H1 (cell line): ENCODE measurements at regions not wholly inside any gene's neighbourhood (a gene's known extent, or its start where the extent isn't known, plus 50 kb on each side); places are given as distances from the start of the nearest gene placed in this dataset.

Experiments
- CTCF ChIA-PET: fragments of 300-600 bp; sonication (Branson Sonifier 250); formaldehyde crosslinking; loops from one replicate; lab custom pipeline; 2021; ENCODE audit not compliant: partially characterized antibody; lab: Charles Lee
- POLR2A ChIA-PET: fragments of 300-600 bp; sonication (Branson Sonifier 250); formaldehyde crosslinking; loops from one replicate; lab custom pipeline; 2021; ENCODE audit warnings: inconsistent platforms; ENCODE audit not compliant: partially characterized antibody; lab: Charles Lee
- DNase-seq, 2 experiments: peaks; one replicate each; pipeline versions ENCODE4 v3.0.0 to v3.0.0-alpha.2; 2010 to 2022; ENCODE audit warnings: low spot score in 2 of 2, low read depth in 1 of 2, mixed read lengths in 1 of 2
- FAIRE-seq: peaks from 2 replicates; lab custom pipeline; 2011; peaks lifted over from hg19 to GRCh38; lab: Jason Lieb, UNC
- H2AFZ ChIP-seq: 2 replicates; pipeline ENCODE4 v1.8.1; 2012; ENCODE audit warnings: low read length, inconsistent platforms
- H2AK5ac ChIP-seq: 2 replicates; pipeline ENCODE4 v1.6.1; 2013; ENCODE audit warnings: low read depth, low read length
- H2BK120ac ChIP-seq: replicated peaks from 2 replicates; pipeline ENCODE3; 2013; ENCODE audit warnings: low read depth, low read length, inconsistent platforms
- H2BK12ac ChIP-seq: 2 replicates; pipeline ENCODE4 v1.6.1; 2013; ENCODE audit warnings: low read depth, low read length
- H2BK15ac ChIP-seq: 2 replicates; pipeline ENCODE4 v1.6.1; 2013; ENCODE audit warnings: low read length
- H2BK20ac ChIP-seq: 2 replicates; pipeline ENCODE4 v1.6.1; 2013; ENCODE audit warnings: low read length
- H2BK5ac ChIP-seq: 2 replicates; pipeline ENCODE4 v1.6.1; 2013; ENCODE audit warnings: low read depth, low read length
- H3K14ac ChIP-seq: 2 replicates; pipeline ENCODE4 v1.6.1; 2013; ENCODE audit warnings: inconsistent platforms; ENCODE audit not compliant: insufficient read length
- H3K18ac ChIP-seq: 2 replicates; pipeline ENCODE4 v1.6.1; 2013; ENCODE audit warnings: low read length; ENCODE audit errors: extremely low read depth
- H3K23ac ChIP-seq: 2 replicates; pipeline ENCODE4 v1.6.1; 2013; ENCODE audit warnings: inconsistent platforms; ENCODE audit not compliant: insufficient read length
- H3K23me2 ChIP-seq: 2 replicates; pipeline ENCODE4 v1.6.1; 2013; ENCODE audit warnings: low read depth, low read length
- H3K27ac ChIP-seq: 2 replicates; pipeline ENCODE4 v1.6.1; 2011; ENCODE audit warnings: low read depth, low read length, inconsistent platforms
- H3K27me3 ChIP-seq, 4 experiments: replicated peaks in 1 of 4; 1 replicate in 1 of 4; 2 replicates in 3 of 4; pipeline versions ENCODE4 v1.6.1 to v1.8.1; 2011 to 2013; ENCODE audit warnings: low read length in 3 of 4, mild to moderate bottlenecking in 3 of 4, inconsistent platforms in 2 of 4, mixed read lengths in 2 of 4, moderate library complexity in 1 of 4; ENCODE audit not compliant: control insufficient read depth in 3 of 4, insufficient read depth in 3 of 4; ENCODE audit errors: extremely low read depth in 1 of 4
- H3K36me3 ChIP-seq, 4 experiments: 2 replicates each; pipeline versions ENCODE4 v1.6.1 to v1.8.1; 2011 to 2013; ENCODE audit warnings: mild to moderate bottlenecking in 4 of 4, low read length in 3 of 4, moderate library complexity in 2 of 4, control low read depth in 1 of 4, inconsistent platforms in 1 of 4; ENCODE audit not compliant: insufficient read depth in 4 of 4, control insufficient read depth in 2 of 4
- H3K4ac ChIP-seq: replicated peaks from 2 replicates; pipeline ENCODE3; 2013; ENCODE audit warnings: low read length, low read depth, mixed read lengths, inconsistent platforms; ENCODE audit not compliant: insufficient read length
- H3K4me1 ChIP-seq, 4 experiments: replicated peaks in 1 of 4; 1 replicate in 1 of 4; 2 replicates in 3 of 4; pipeline versions ENCODE4 v1.6.1 to v1.8.1; 2011 to 2013; ENCODE audit warnings: low read length in 3 of 4, inconsistent platforms in 2 of 4, mixed read lengths in 1 of 4; ENCODE audit not compliant: insufficient read depth in 4 of 4, control insufficient read depth in 3 of 4
- H3K4me2 ChIP-seq, 2 experiments: 2 replicates each; pipeline versions ENCODE4 v1.6.1 to v1.8.1; 2011 to 2013; ENCODE audit warnings: low read depth in 2 of 2, low read length in 2 of 2, control low read depth in 1 of 2, inconsistent platforms in 1 of 2, mild to moderate bottlenecking in 1 of 2; ENCODE audit not compliant: insufficient read depth in 1 of 2
- H3K4me3 ChIP-seq, 4 experiments: fragments of 200-600, 300-600 bp in 1 of 4; sonication (generic), shearing (Covaris generic), sonication (Bioruptor Twin) in 1 of 4; 2 replicates each; pipeline versions ENCODE4 v1.5.1 to v1.8.1; 2011 to 2016; ENCODE audit warnings: low read length in 4 of 4, low read depth in 3 of 4, control low read depth in 2 of 4, inconsistent platforms in 2 of 4, mild to moderate bottlenecking in 2 of 4, mixed read lengths in 1 of 4, moderate library complexity in 1 of 4; ENCODE audit not compliant: insufficient read depth in 2 of 4; ENCODE audit errors: extremely low read depth in 1 of 4
- H3K56ac ChIP-seq: replicated peaks from 2 replicates; pipeline ENCODE3; 2013; ENCODE audit warnings: low read depth, mild to moderate bottlenecking, mixed read lengths, low read length, inconsistent platforms; ENCODE audit not compliant: insufficient read length
- H3K79me1 ChIP-seq: 2 replicates; pipeline ENCODE4 v1.6.1; 2013; ENCODE audit warnings: low read depth, low read length, control low read depth
- H3K79me2 ChIP-seq, 2 experiments: 2 replicates each; pipeline versions ENCODE4 v1.6.1 to v1.8.1; 2012 to 2013; ENCODE audit warnings: low read length in 2 of 2, mild to moderate bottlenecking in 2 of 2, inconsistent platforms in 1 of 2; ENCODE audit not compliant: insufficient read depth in 2 of 2, control insufficient read depth in 1 of 2
- H3K9ac ChIP-seq, 4 experiments: replicated peaks in 1 of 4; 1 replicate in 1 of 4; 2 replicates in 3 of 4; pipeline versions ENCODE4 v1.6.1 to v1.8.1; 2011 to 2013; ENCODE audit warnings: low read depth in 3 of 4, low read length in 3 of 4, control low read depth in 2 of 4, mild to moderate bottlenecking in 2 of 4, moderate library complexity in 2 of 4, inconsistent platforms in 1 of 4; ENCODE audit errors: extremely low read depth in 1 of 4
- H3K9me3 ChIP-seq, 2 experiments: 2 replicates each; pipeline versions ENCODE4 v1.6.1 to v1.8.1; 2012 to 2013; ENCODE audit warnings: mild to moderate bottlenecking in 2 of 2, moderate library complexity in 2 of 2, control low read depth in 1 of 2, inconsistent platforms in 1 of 2, low read depth in 1 of 2, low read length in 1 of 2, mixed read lengths in 1 of 2; ENCODE audit not compliant: insufficient read depth in 2 of 2
- H4K20me1 ChIP-seq, 2 experiments: replicated peaks in 1 of 2; 2 replicates each; pipeline versions ENCODE3 to v1.8.1; 2011 to 2013; ENCODE audit warnings: inconsistent platforms in 2 of 2, low read length in 2 of 2, mild to moderate bottlenecking in 1 of 2; ENCODE audit not compliant: insufficient read depth in 2 of 2, control insufficient read depth in 1 of 2
- H4K5ac ChIP-seq: 2 replicates; pipeline ENCODE4 v1.6.1; 2013; ENCODE audit warnings: low read length, low read depth, mixed read lengths, inconsistent platforms; ENCODE audit not compliant: insufficient read length
- H4K8ac ChIP-seq: 2 replicates; pipeline ENCODE4 v1.8.0; 2013; ENCODE audit warnings: mild to moderate bottlenecking, moderate library complexity, low read length, inconsistent platforms; ENCODE audit not compliant: insufficient read depth; ENCODE audit errors: extremely low read depth
- H4K91ac ChIP-seq: replicated peaks from 2 replicates; pipeline ENCODE3; 2013; ENCODE audit warnings: low read length, mixed read lengths, inconsistent platforms; ENCODE audit not compliant: insufficient read length
- GTF2F1 ChIP-seq: IDR thresholded peaks from 2 replicates; pipeline ENCODE4 v1.6.1; 2012; ENCODE audit warnings: low read depth, low read length, improper control_type of control experiment, borderline replicate concordance
- SIX5 ChIP-seq: IDR thresholded peaks from 2 replicates; pipeline ENCODE4 v1.6.1; 2011; ENCODE audit warnings: mild to moderate bottlenecking, low read depth, low read length
- WGBS, 2 experiments: shearing (Covaris generic) in 1 of 2; methylation state at CpG; one replicate each; pipeline versions ENCODE4 v1.1.6 to v1.1.7; 2013 to 2015; ENCODE audit warnings: low lambda C conversion rate in 2 of 2, mixed read lengths in 2 of 2, inconsistent platforms in 1 of 2, low coverage in 1 of 2, missing lambda C conversion rate in 1 of 2; ENCODE audit not compliant: insufficient replicate concordance in 2 of 2, insufficient coverage in 1 of 2, insufficient read length in 1 of 2; ENCODE audit errors: extremely low coverage in 1 of 2, missing lambda C conversion rate in 1 of 2; 5-methylcytosine and 5-hydroxymethylcytosine counted together

DNA sequence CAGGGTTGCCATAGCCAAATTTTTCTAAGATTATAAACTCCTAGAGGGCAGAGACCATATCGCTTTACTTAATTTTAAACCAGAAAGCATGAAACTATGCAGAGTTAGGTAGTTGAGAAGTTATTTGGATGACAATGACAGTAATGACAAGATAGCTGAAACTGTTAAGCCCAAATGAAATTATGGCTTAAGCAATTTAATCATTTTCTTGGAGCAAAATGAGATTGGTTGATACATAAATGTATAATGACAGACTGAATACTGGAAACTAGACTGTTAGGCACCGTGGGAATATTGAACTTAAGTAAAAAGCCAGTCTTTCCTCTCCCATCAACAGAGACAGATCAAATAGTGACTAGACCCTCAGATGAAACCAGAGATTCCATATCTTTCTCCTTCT, 670.3 kb upstream of the NRSN1 start:
- Histone ChIP-seq H2BK12ac (no peak overlapping the region), H3K4ac (no peak overlapping the region), H4K91ac (no peak overlapping the region), H3K27ac (no peak overlapping the region), H3K4me1 (no peaks in the 10 kb centered on the region), H3K36me3 (no peaks in the 10 kb centered on the region), H3K18ac (no peak overlapping the region), H2BK120ac (no peak overlapping the region), H2BK20ac (no peak overlapping the region), H3K23me2 (no peaks in the 10 kb centered on the region), H3K79me2 (no peaks in the 10 kb centered on the region), H2BK5ac (no peak overlapping the region), H4K20me1 (no peaks in the 10 kb centered on the region), H2AK5ac (no peak overlapping the region), H3K4me3 (no peak overlapping the region), H3K56ac (no peak overlapping the region), H3K23ac (no peak overlapping the region), H3K4me2 (no peak overlapping the region), H2AFZ (no peak overlapping the region), H2BK15ac (no peak overlapping the region), H3K79me1 (no peaks in the 10 kb centered on the region), H3K27me3 (no peaks in the 10 kb centered on the region), H3K14ac (no peak overlapping the region), H3K9me3 (no peaks in the 10 kb centered on the region), H4K5ac (no peak overlapping the region), H4K8ac (no peak overlapping the region), H3K9ac (no peak overlapping the region)
- no peak for DNase-seq
- ChIA-PET POLR2A (no interaction called here), CTCF (no interaction called here)
- no peak for FAIRE-seq
- WGBS, 2 experiments = 88% methylated on average over 2 of the region's 2 CpGs; no CpG with 5 or more reads in 1 of the 2 experiments
- TF ChIP-seq GTF2F1 = no peak
- TF ChIP-seq SIX5 = no peak
